H1 (cell line): ENCODE measurements at regions not wholly inside any gene's neighbourhood (a gene's known extent, or its start where the extent isn't known, plus 50 kb on each side); places are given as distances from the start of the nearest gene placed in this dataset.

Source experiments
- CTCF ChIA-PET: fragments of 300-600 bp; sonication (Branson Sonifier 250); formaldehyde crosslinking; loops from one replicate; lab custom pipeline; 2021; ENCODE audit not compliant: partially characterized antibody; lab: Charles Lee
- POLR2A ChIA-PET: fragments of 300-600 bp; sonication (Branson Sonifier 250); formaldehyde crosslinking; loops from one replicate; lab custom pipeline; 2021; ENCODE audit warnings: inconsistent platforms; ENCODE audit not compliant: partially characterized antibody; lab: Charles Lee
- DNase-seq, 2 experiments: peaks; one replicate each; pipeline versions ENCODE4 v3.0.0 to v3.0.0-alpha.2; 2010 to 2022; ENCODE audit warnings: low spot score in 2 of 2, low read depth in 1 of 2, mixed read lengths in 1 of 2
- FAIRE-seq: peaks from 2 replicates; lab custom pipeline; 2011; peaks lifted over from hg19 to GRCh38; lab: Jason Lieb, UNC
- H2AFZ ChIP-seq: 2 replicates; pipeline ENCODE4 v1.8.1; 2012; ENCODE audit warnings: low read length, inconsistent platforms
- H2AK5ac ChIP-seq: 2 replicates; pipeline ENCODE4 v1.6.1; 2013; ENCODE audit warnings: low read depth, low read length
- H2BK120ac ChIP-seq: replicated peaks from 2 replicates; pipeline ENCODE3; 2013; ENCODE audit warnings: low read depth, low read length, inconsistent platforms
- H2BK12ac ChIP-seq: 2 replicates; pipeline ENCODE4 v1.6.1; 2013; ENCODE audit warnings: low read depth, low read length
- H2BK15ac ChIP-seq: 2 replicates; pipeline ENCODE4 v1.6.1; 2013; ENCODE audit warnings: low read length
- H2BK20ac ChIP-seq: 2 replicates; pipeline ENCODE4 v1.6.1; 2013; ENCODE audit warnings: low read length
- H2BK5ac ChIP-seq: 2 replicates; pipeline ENCODE4 v1.6.1; 2013; ENCODE audit warnings: low read depth, low read length
- H3K14ac ChIP-seq: 2 replicates; pipeline ENCODE4 v1.6.1; 2013; ENCODE audit warnings: inconsistent platforms; ENCODE audit not compliant: insufficient read length
- H3K18ac ChIP-seq: 2 replicates; pipeline ENCODE4 v1.6.1; 2013; ENCODE audit warnings: low read length; ENCODE audit errors: extremely low read depth
- H3K23ac ChIP-seq: 2 replicates; pipeline ENCODE4 v1.6.1; 2013; ENCODE audit warnings: inconsistent platforms; ENCODE audit not compliant: insufficient read length
- H3K23me2 ChIP-seq: 2 replicates; pipeline ENCODE4 v1.6.1; 2013; ENCODE audit warnings: low read depth, low read length
- H3K27ac ChIP-seq: 2 replicates; pipeline ENCODE4 v1.6.1; 2011; ENCODE audit warnings: low read depth, low read length, inconsistent platforms
- H3K27me3 ChIP-seq, 4 experiments: replicated peaks in 1 of 4; 1 replicate in 1 of 4; 2 replicates in 3 of 4; pipeline versions ENCODE4 v1.6.1 to v1.8.1; 2011 to 2013; ENCODE audit warnings: low read length in 3 of 4, mild to moderate bottlenecking in 3 of 4, inconsistent platforms in 2 of 4, mixed read lengths in 2 of 4, moderate library complexity in 1 of 4; ENCODE audit not compliant: control insufficient read depth in 3 of 4, insufficient read depth in 3 of 4; ENCODE audit errors: extremely low read depth in 1 of 4
- H3K36me3 ChIP-seq, 4 experiments: 2 replicates each; pipeline versions ENCODE4 v1.6.1 to v1.8.1; 2011 to 2013; ENCODE audit warnings: mild to moderate bottlenecking in 4 of 4, low read length in 3 of 4, moderate library complexity in 2 of 4, control low read depth in 1 of 4, inconsistent platforms in 1 of 4; ENCODE audit not compliant: insufficient read depth in 4 of 4, control insufficient read depth in 2 of 4
- H3K4ac ChIP-seq: replicated peaks from 2 replicates; pipeline ENCODE3; 2013; ENCODE audit warnings: low read length, low read depth, mixed read lengths, inconsistent platforms; ENCODE audit not compliant: insufficient read length
- H3K4me1 ChIP-seq, 4 experiments: replicated peaks in 1 of 4; 1 replicate in 1 of 4; 2 replicates in 3 of 4; pipeline versions ENCODE4 v1.6.1 to v1.8.1; 2011 to 2013; ENCODE audit warnings: low read length in 3 of 4, inconsistent platforms in 2 of 4, mixed read lengths in 1 of 4; ENCODE audit not compliant: insufficient read depth in 4 of 4, control insufficient read depth in 3 of 4
- H3K4me2 ChIP-seq, 2 experiments: 2 replicates each; pipeline versions ENCODE4 v1.6.1 to v1.8.1; 2011 to 2013; ENCODE audit warnings: low read depth in 2 of 2, low read length in 2 of 2, control low read depth in 1 of 2, inconsistent platforms in 1 of 2, mild to moderate bottlenecking in 1 of 2; ENCODE audit not compliant: insufficient read depth in 1 of 2
- H3K4me3 ChIP-seq, 4 experiments: fragments of 200-600, 300-600 bp in 1 of 4; sonication (generic), shearing (Covaris generic), sonication (Bioruptor Twin) in 1 of 4; 2 replicates each; pipeline versions ENCODE4 v1.5.1 to v1.8.1; 2011 to 2016; ENCODE audit warnings: low read length in 4 of 4, low read depth in 3 of 4, control low read depth in 2 of 4, inconsistent platforms in 2 of 4, mild to moderate bottlenecking in 2 of 4, mixed read lengths in 1 of 4, moderate library complexity in 1 of 4; ENCODE audit not compliant: insufficient read depth in 2 of 4; ENCODE audit errors: extremely low read depth in 1 of 4
- H3K56ac ChIP-seq: replicated peaks from 2 replicates; pipeline ENCODE3; 2013; ENCODE audit warnings: low read depth, mild to moderate bottlenecking, mixed read lengths, low read length, inconsistent platforms; ENCODE audit not compliant: insufficient read length
- H3K79me1 ChIP-seq: 2 replicates; pipeline ENCODE4 v1.6.1; 2013; ENCODE audit warnings: low read depth, low read length, control low read depth
- H3K79me2 ChIP-seq, 2 experiments: 2 replicates each; pipeline versions ENCODE4 v1.6.1 to v1.8.1; 2012 to 2013; ENCODE audit warnings: low read length in 2 of 2, mild to moderate bottlenecking in 2 of 2, inconsistent platforms in 1 of 2; ENCODE audit not compliant: insufficient read depth in 2 of 2, control insufficient read depth in 1 of 2
- H3K9ac ChIP-seq, 4 experiments: replicated peaks in 1 of 4; 1 replicate in 1 of 4; 2 replicates in 3 of 4; pipeline versions ENCODE4 v1.6.1 to v1.8.1; 2011 to 2013; ENCODE audit warnings: low read depth in 3 of 4, low read length in 3 of 4, control low read depth in 2 of 4, mild to moderate bottlenecking in 2 of 4, moderate library complexity in 2 of 4, inconsistent platforms in 1 of 4; ENCODE audit errors: extremely low read depth in 1 of 4
- H3K9me3 ChIP-seq, 2 experiments: 2 replicates each; pipeline versions ENCODE4 v1.6.1 to v1.8.1; 2012 to 2013; ENCODE audit warnings: mild to moderate bottlenecking in 2 of 2, moderate library complexity in 2 of 2, control low read depth in 1 of 2, inconsistent platforms in 1 of 2, low read depth in 1 of 2, low read length in 1 of 2, mixed read lengths in 1 of 2; ENCODE audit not compliant: insufficient read depth in 2 of 2
- H4K20me1 ChIP-seq, 2 experiments: replicated peaks in 1 of 2; 2 replicates each; pipeline versions ENCODE3 to v1.8.1; 2011 to 2013; ENCODE audit warnings: inconsistent platforms in 2 of 2, low read length in 2 of 2, mild to moderate bottlenecking in 1 of 2; ENCODE audit not compliant: insufficient read depth in 2 of 2, control insufficient read depth in 1 of 2
- H4K5ac ChIP-seq: 2 replicates; pipeline ENCODE4 v1.6.1; 2013; ENCODE audit warnings: low read length, low read depth, mixed read lengths, inconsistent platforms; ENCODE audit not compliant: insufficient read length
- H4K8ac ChIP-seq: 2 replicates; pipeline ENCODE4 v1.8.0; 2013; ENCODE audit warnings: mild to moderate bottlenecking, moderate library complexity, low read length, inconsistent platforms; ENCODE audit not compliant: insufficient read depth; ENCODE audit errors: extremely low read depth
- H4K91ac ChIP-seq: replicated peaks from 2 replicates; pipeline ENCODE3; 2013; ENCODE audit warnings: low read length, mixed read lengths, inconsistent platforms; ENCODE audit not compliant: insufficient read length
- BRCA1 ChIP-seq: IDR thresholded peaks from 2 replicates; pipeline ENCODE4 v1.6.1; 2012; ENCODE audit warnings: low read depth, low read length, improper control_type of control experiment
- CBX8 ChIP-seq: fragments of 300-800, 300-1000 bp; sonication (generic); IDR thresholded peaks from 2 replicates; pipeline ENCODE4 v1.7.1; 2016; ENCODE audit warnings: low read depth, low read length, borderline replicate concordance
- CHD2 ChIP-seq: IDR thresholded peaks from 2 replicates; pipeline ENCODE4 v1.6.1; 2012; ENCODE audit warnings: low read length, improper control_type of control experiment
- CTCF ChIP-seq, 3 experiments: IDR thresholded peaks; 1 replicate in 2 of 3; 2 replicates in 1 of 3; pipeline versions ENCODE4 v1.5.1 to v1.6.1; 2011; ENCODE audit warnings: low read length in 3 of 3, mild to moderate bottlenecking in 3 of 3, inconsistent platforms in 2 of 3, low read depth in 1 of 3, moderate library complexity in 1 of 3; ENCODE audit not compliant: insufficient read depth in 1 of 3; ENCODE audit errors: control extremely low read depth in 1 of 3
- EGR1 ChIP-seq: IDR thresholded peaks from 2 replicates; pipeline ENCODE4 v1.6.1; 2011; ENCODE audit warnings: low read depth, low read length, borderline replicate concordance
- EZH2 ChIP-seq: fragments of 200-600 bp; sonication (generic); IDR thresholded peaks from 2 replicates; pipeline ENCODE4 v1.7.1; 2012; ENCODE audit warnings: low read depth, mild to moderate bottlenecking, moderate library complexity, low read length, inconsistent platforms; ENCODE audit not compliant: severe bottlenecking
- FOSL1 ChIP-seq: IDR thresholded peaks from 2 replicates; pipeline ENCODE4 v1.6.1; 2011; ENCODE audit warnings: mild to moderate bottlenecking, low read depth, low read length, moderate library complexity; ENCODE audit not compliant: insufficient read depth
- RFX5 ChIP-seq: IDR thresholded peaks from 2 replicates; pipeline ENCODE4 v1.6.1; 2011; ENCODE audit warnings: low read depth, low read length, improper control_type of control experiment, borderline replicate concordance
- RXRA ChIP-seq: IDR thresholded peaks from 2 replicates; pipeline ENCODE4 v1.6.1; 2011; ENCODE audit warnings: low read depth, mild to moderate bottlenecking, low read length, moderate library complexity; ENCODE audit not compliant: insufficient read depth
- TAF1 ChIP-seq: IDR thresholded peaks from 2 replicates; pipeline ENCODE4 v1.6.1; 2011; ENCODE audit warnings: mild to moderate bottlenecking, low read depth, low read length
- YY1 ChIP-seq: IDR thresholded peaks from 2 replicates; pipeline ENCODE4 v1.6.1; 2011; ENCODE audit warnings: low read depth, mild to moderate bottlenecking, low read length
- WGBS, 2 experiments: shearing (Covaris generic) in 1 of 2; methylation state at CpG; one replicate each; pipeline versions ENCODE4 v1.1.6 to v1.1.7; 2013 to 2015; ENCODE audit warnings: low lambda C conversion rate in 2 of 2, mixed read lengths in 2 of 2, inconsistent platforms in 1 of 2, low coverage in 1 of 2, missing lambda C conversion rate in 1 of 2; ENCODE audit not compliant: insufficient replicate concordance in 2 of 2, insufficient coverage in 1 of 2, insufficient read length in 1 of 2; ENCODE audit errors: extremely low coverage in 1 of 2, missing lambda C conversion rate in 1 of 2; 5-methylcytosine and 5-hydroxymethylcytosine counted together
- TF ChIP-seq, protein P1 (sequence below): IDR thresholded peaks from 2 replicates; pipeline ENCODE4 v1.6.1; 2011; ENCODE audit warnings: low read depth, mild to moderate bottlenecking, low read length; ENCODE audit not compliant: insufficient read depth

- no peaks in the 10 kb centered on the region for H3K36me3 ChIP-seq
- DNase-seq (no peak), FAIRE-seq (no peak)
- H4K8ac ChIP-seq, result no peak overlapping the region
- H2BK12ac ChIP-seq, result no peak overlapping the region
- H3K27me3 ChIP-seq, result no peaks in the 10 kb centered on the region
- ChIA-PET CTCF (interaction anchor here (0.8 to 2.0 kb wide), 5 partner anchors 8 to 42 kb away, joined by 3 to 8 read pairs (median 4); no protein-coding TSS in a partner anchor), POLR2A (no interaction called here)
- H4K91ac ChIP-seq, result no peak overlapping the region
- WGBS, 2 experiments, result 94% methylated on average over 9 of the region's 9 CpGs; no CpG with 5 or more reads in 1 of the 2 experiments
- H2AFZ ChIP-seq, result no peak overlapping the region
- H3K4ac ChIP-seq, result no peak overlapping the region
- no peak overlapping the region for H2BK5ac ChIP-seq
- H3K23ac ChIP-seq, result no peak overlapping the region
- no peak overlapping the region for H3K56ac ChIP-seq
- no peaks in the 10 kb centered on the region for H3K79me1 ChIP-seq
- H3K23me2 ChIP-seq, result peaks cover 3% of the 10 kb centered on the region; the same call in 1 of the 2 replicates
- H3K9ac ChIP-seq, result no peak overlapping the region
- no peaks in the 10 kb centered on the region for H4K20me1 ChIP-seq
- no peaks in the 10 kb centered on the region for H3K79me2 ChIP-seq
- no peak overlapping the region for H2BK20ac ChIP-seq
- H3K9me3 ChIP-seq, result no peaks in the 10 kb centered on the region
- no peak overlapping the region for H3K4me3 ChIP-seq
- H3K18ac ChIP-seq, result no peak overlapping the region
- H3K14ac ChIP-seq, result no peak overlapping the region
- H2BK120ac ChIP-seq, result no peak overlapping the region
- no peak overlapping the region for H2AK5ac ChIP-seq
- no peak overlapping the region for H2BK15ac ChIP-seq
- no peak overlapping the region for H4K5ac ChIP-seq
- no peak overlapping the region for H3K4me2 ChIP-seq
- no peak overlapping the region for H3K27ac ChIP-seq
- H3K4me1 ChIP-seq, result peaks cover 0 to 2% (median under 1%) of the 10 kb centered on the region in 4 experiments; a peak in 2 of 7 replicates
- TF ChIP-seq RXRA, result no peak
- no peak for TF ChIP-seq FOSL1
- no peak for TF ChIP-seq BRCA1
- no peak for TF ChIP-seq EZH2
- no peak for TF ChIP-seq CBX8
- no peak for TF ChIP-seq YY1
- no peak for TF ChIP-seq CTCF (IDR thresholded peaks at IDR 0.05; ENCODE audit: control extremely low read depth in 1 of 3, insufficient read depth in 1 of 3, low read depth in 1 of 3, low read length in 3 of 3)
- no peak for TF ChIP-seq RFX5
- no peak for TF ChIP-seq CHD2
- TF ChIP-seq EGR1, result no peak
- TF ChIP-seq, protein P1, sequence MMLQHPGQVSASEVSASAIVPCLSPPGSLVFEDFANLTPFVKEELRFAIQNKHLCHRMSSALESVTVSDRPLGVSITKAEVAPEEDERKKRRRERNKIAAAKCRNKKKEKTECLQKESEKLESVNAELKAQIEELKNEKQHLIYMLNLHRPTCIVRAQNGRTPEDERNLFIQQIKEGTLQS, result no peak
- no peak for TF ChIP-seq TAF1
These were observed 95.6 kb upstream of the MKI67 start for GRCh38 chr10:128221807-128222206.
